GM12872 (cell line): ENCODE measurements at regions not wholly inside any gene's neighbourhood (a gene's known extent, or its start where the extent isn't known, plus 50 kb on each side); places are given as distances from the start of the nearest gene placed in this dataset.

Experiments
- CTCF ChIP-seq: IDR thresholded peaks from 3 replicates; pipeline ENCODE4 v1.5.1; 2011; ENCODE audit warnings: low read depth, mild to moderate bottlenecking, low read length, moderate library complexity; ENCODE audit not compliant: insufficient read depth

DNA sequence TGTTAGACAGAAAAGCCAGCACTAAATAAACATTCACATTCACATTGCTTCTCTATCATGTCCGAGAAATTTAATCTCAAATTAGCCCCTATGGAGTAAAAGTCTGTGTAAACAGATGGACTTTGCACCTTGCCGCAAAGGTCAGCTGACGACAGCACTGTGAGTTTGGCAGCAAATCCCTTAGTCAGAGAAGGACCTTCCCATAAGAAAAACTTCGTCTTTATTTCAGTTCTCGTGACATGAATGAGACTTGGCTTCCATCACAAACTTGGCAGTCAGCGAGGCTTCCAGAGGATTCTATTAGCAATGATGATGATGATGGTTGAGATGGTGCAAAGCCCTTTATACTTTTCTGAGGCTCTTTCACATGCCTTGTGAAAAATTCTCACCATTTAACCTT is 133.7 kb upstream of the IFNGR1 start:
- TF ChIP-seq CTCF: no peak

GRCh38 chr6:137351890-137352289 is 132.7 kb upstream of the IFNGR1 start:
- no peak for TF ChIP-seq CTCF

DNA sequence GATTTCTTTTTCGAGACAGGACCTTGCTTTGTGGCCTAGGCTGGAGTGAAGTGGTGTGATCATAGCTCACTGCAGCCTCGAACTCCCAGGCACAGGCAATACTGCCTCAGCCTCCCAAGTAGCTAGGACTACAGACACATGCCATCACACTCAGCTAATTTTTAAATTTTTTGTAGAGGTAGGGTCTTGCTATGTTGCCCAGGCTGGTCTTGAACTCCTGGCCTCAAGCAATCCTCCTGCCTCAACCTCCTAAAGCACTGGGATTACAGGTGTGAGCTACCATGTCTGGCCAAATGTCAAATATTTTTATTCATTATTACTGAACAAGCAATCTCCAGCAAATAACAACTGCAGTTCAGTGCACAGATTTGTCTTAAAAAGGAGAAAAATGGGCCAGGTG is 131.7 kb upstream of the IFNGR1 start:
- no peak for TF ChIP-seq CTCF

DNA sequence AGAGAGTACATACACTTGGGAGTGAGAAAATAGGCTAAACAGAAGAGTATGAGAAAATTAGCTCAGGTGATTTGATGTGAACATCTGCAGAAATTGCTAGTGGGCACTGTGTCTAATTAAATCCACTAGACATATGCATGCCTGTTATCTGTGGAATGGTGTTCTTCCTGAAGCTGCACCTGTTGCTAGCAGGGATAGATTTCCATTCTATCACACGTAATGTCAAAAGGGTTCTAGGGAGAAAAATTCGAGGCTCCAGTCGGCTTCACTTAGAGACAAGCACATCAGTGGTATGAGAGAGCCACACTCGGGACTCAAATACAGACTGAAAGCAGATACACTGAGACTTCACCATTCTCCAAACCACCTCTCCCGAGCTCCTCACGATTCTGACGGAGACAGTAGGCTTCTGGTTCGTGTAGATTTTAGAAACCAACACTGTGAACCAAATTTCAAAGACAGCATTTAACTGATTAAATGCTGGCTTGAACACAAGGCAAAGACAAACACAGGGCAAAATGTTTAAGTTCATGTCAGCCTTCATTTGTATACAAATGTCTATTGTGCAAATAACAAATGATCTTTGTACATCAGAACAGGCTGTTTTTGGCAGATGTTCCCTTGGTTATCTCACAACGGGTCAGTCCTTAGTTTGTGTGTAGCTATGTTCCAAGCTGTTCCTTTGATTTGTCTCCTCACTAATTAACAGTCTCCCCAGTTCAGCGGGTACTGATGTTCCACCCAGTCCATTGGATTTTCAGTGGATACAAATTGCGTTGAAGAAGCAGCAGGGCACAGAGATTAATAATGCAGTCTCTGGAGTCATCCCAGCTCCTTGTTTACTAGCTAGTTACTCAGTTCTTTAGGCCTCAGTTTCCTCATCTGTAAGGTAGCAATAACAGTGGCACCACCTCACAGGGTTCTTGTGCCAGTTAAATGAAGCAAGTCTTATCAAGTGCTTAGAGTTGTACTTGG is 131.0 kb upstream of the IFNGR1 start:
- no peak for TF ChIP-seq CTCF

- TF ChIP-seq CTCF: no peak
Measured at GRCh38 chr6:137348777-137349176, 129.6 kb upstream of the IFNGR1 start.

GRCh38 chr6:137343241-137343640 is 124.1 kb upstream of the IFNGR1 start:
- TF ChIP-seq CTCF: no peak

DNA sequence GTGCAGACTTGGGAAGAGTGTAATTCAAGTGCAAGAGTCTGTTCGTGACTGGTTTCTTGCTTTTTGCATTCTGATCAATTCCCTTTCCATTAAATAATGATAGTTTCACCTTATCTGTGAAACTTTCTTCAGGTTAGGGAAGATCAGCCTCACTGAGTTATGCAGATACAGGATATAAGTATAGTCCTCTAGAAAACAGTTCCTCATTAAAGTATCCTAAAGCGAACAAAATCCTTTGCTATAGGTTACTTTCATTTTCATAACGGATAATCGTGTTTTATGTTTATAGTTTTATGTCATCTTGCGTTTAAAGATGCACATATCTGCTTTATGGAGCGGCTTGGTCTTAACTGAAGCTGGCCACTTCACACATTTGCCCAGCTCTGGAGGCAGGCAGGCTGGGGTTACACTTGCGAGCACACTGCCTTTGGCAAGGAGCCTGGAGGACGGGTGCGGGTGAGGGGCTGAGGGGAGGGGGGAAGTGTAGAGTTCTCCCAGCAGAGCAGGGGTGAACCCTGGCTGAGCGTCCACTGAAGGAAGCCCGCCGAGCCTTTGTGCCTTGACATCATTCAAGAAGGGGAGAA is 123.5 kb upstream of the IFNGR1 start:
- TF ChIP-seq CTCF: no peak
